Psoas muscle (tissue), 7 donors: ENCODE measurements at regions not wholly inside any gene's neighbourhood (a gene's known extent, or its start where the extent isn't known, plus 50 kb on each side); places are given as distances from the start of the nearest gene placed in this dataset.

Source experiments
- ATAC-seq, 4 donors: fragments of 200-7000 bp; cut with Tn5 transposase; one replicate each; pipeline ENCODE4 v1.9.1; 2020; ENCODE audit warnings: moderate library complexity in 3 of 4, mild to moderate bottlenecking in 2 of 4
- DNase-seq, 2 donors: peaks; one replicate each; pipeline ENCODE4 v3.0.0-alpha.2; 2020
- H3K27ac ChIP-seq: fragments of 200-600 bp; one replicate; pipeline ENCODE4 v1.8.0; 2022
- H3K27me3 ChIP-seq, 3 donors: fragments of 200-600 bp in 1 of 3; one replicate each; pipeline versions ENCODE4 v1.6.1 to v1.8.0; 2013 to 2022; ENCODE audit warnings: low read length in 2 of 3, mild to moderate bottlenecking in 2 of 3, moderate library complexity in 1 of 3; ENCODE audit not compliant: insufficient read depth in 3 of 3
- H3K36me3 ChIP-seq, 2 donors: fragments of 200-600 bp in 1 of 2; one replicate each; pipeline versions ENCODE4 v1.6.1 to v1.8.0; 2013 to 2022; ENCODE audit warnings: low read depth in 1 of 2, mild to moderate bottlenecking in 1 of 2, moderate library complexity in 1 of 2; ENCODE audit not compliant: insufficient read depth in 1 of 2
- H3K4me1 ChIP-seq: fragments of 200-600 bp; one replicate; pipeline ENCODE4 v1.8.0; 2022
- H3K4me3 ChIP-seq: fragments of 200-600 bp; one replicate; pipeline ENCODE4 v1.8.0; 2022; ENCODE audit warnings: mild to moderate bottlenecking
- H3K9me3 ChIP-seq: fragments of 200-600 bp; one replicate; pipeline ENCODE4 v1.8.0; 2022
- CTCF ChIP-seq: fragments of 200-600 bp; IDR thresholded peaks from one replicate; pipeline ENCODE4 v1.8.0; 2022; ENCODE audit warnings: antibody characterized with exemption
- WGBS, 3 donors: extraction: QIAGEN DNeasy Blood & Tissue Kit; methylation state at CpG; one replicate each; pipeline versions ENCODE4 v1.1.6 to v1.1.7; 2013; 5-methylcytosine and 5-hydroxymethylcytosine counted together
- intact Hi-C, 2 donors: fragments of 100-400 bp; cut with DNase I; formaldehyde crosslinking; loops; one replicate each; pipeline versions ENCODE4 v1.11.0 to v1.14.2; 2022
- donor health status: healthy with polysubstance abuse.
- donor health status: DM: no; HTN: no; CAD: no; lungs with moderate emphysema.
- donor health status: Bipolar disorder and iron deficiency.
- donor health status: healthy.
- donor health status: DM: yes; HTN: yes; CAD: no.
- donor health status: DM: no; HTN: no; CAD: no.
- donor health status: DM: yes; HTN: yes; CAD: no.

- no peak for TF ChIP-seq CTCF
- no peak overlapping the region for H3K27ac ChIP-seq
- no peak overlapping the region for H3K4me3 ChIP-seq
- no peaks in the 10 kb centered on the region for H3K4me1 ChIP-seq
- no peaks in the 10 kb centered on the region for H3K9me3 ChIP-seq
- no peaks in the 10 kb centered on the region for H3K27me3 ChIP-seq
- ATAC-seq, result no peak
- intact Hi-C loops, result no loop called here
- no peaks in the 10 kb centered on the region for H3K36me3 ChIP-seq
- DNase-seq, result no peak
These were observed 178.0 kb upstream of the FAM3C start for GRCh38 chr7:121574109-121574508.

GRCh38 chr7:121572615-121573014 is 176.5 kb upstream of the FAM3C start:
- Histone ChIP-seq H3K27ac (no peak overlapping the region), H3K4me1 (no peaks in the 10 kb centered on the region), H3K27me3 (no peaks in the 10 kb centered on the region), H3K4me3 (no peak overlapping the region), H3K36me3 (no peaks in the 10 kb centered on the region), H3K9me3 (no peaks in the 10 kb centered on the region)
- no peak for TF ChIP-seq CTCF
- WGBS, 3 donors, result 89 to 97% (median 90%) methylated on average over 7 of the region's 7 CpGs
- no peak for DNase-seq
- no peak for ATAC-seq
- intact Hi-C loops, result no loop called here

- Histone ChIP-seq H3K4me1 (no peaks in the 10 kb centered on the region), H3K4me3 (no peak overlapping the region), H3K9me3 (no peaks in the 10 kb centered on the region), H3K27ac (no peak overlapping the region), H3K27me3 (no peaks in the 10 kb centered on the region), H3K36me3 (no peaks in the 10 kb centered on the region)
- 37 to 52% (median 49%) methylated on average over 3 of the region's 3 CpGs for WGBS, 3 donors
- intact Hi-C loops, result no loop called here
- DNase-seq (no peak), ATAC-seq (no peak)
- TF ChIP-seq CTCF, result no peak
These were observed 174.3 kb upstream of the FAM3C start for GRCh38 chr7:121570365-121570764.

GRCh38 chr7:121563177-121563576 is 167.1 kb upstream of the FAM3C start:
- Histone ChIP-seq H3K36me3 (no peaks in the 10 kb centered on the region), H3K4me1 (no peaks in the 10 kb centered on the region), H3K4me3 (no peak overlapping the region), H3K9me3 (no peaks in the 10 kb centered on the region), H3K27me3 (no peaks in the 10 kb centered on the region), H3K27ac (no peak overlapping the region)
- intact Hi-C loops, result no loop called here
- TF ChIP-seq CTCF, result no peak
- DNase-seq (no peak), ATAC-seq (no peak)
- WGBS, 3 donors, result 63 to 77% (median 70%) methylated on average over 1 of the region's 1 CpG

GRCh38 chr7:121562259-121562658 is 166.2 kb upstream of the FAM3C start:
- no peak for ATAC-seq
- Histone ChIP-seq H3K9me3 (no peaks in the 10 kb centered on the region), H3K4me3 (no peak overlapping the region), H3K4me1 (no peaks in the 10 kb centered on the region), H3K27me3 (no peaks in the 10 kb centered on the region), H3K36me3 (no peaks in the 10 kb centered on the region), H3K27ac (no peak overlapping the region)
- WGBS, 3 donors, result 87 to 100% (median 93%) methylated on average over 1 of the region's 1 CpG
- no peak for DNase-seq
- no peak for TF ChIP-seq CTCF
- intact Hi-C loops, result no loop called here
